ENCODE measurements at regions not wholly inside any gene's neighbourhood (a gene's known extent, or its start where the extent isn't known, plus 50 kb on each side); places are given as distances from the start of the nearest gene placed in this dataset.

GRCh38 chr17:69732272-69732918 is 317.9 kb downstream of the MAP2K6 start:
- in situ Hi-C loops (cut with HindIII; ENCODE audit: extremely low pct_ligation_motif_present, low pct_unique_long_range_greater_than_20kb) (no loop called here), intact Hi-C loops (cut with micrococcal nuclease; ENCODE audit: unreplicated experiment) (no loop called here)
- CTCF ChIA-PET (ENCODE audit: low intra/inter-chr PET ratio, low total read pairs), result no interaction called here
- no peak for ATAC-seq
- Histone ChIP-seq H3K4me2 (ENCODE audit: low read depth, low read length) (no peak overlapping the region), H3K27ac (ENCODE audit: extremely low read length, insufficient read depth, low read length) (no peak overlapping the region), H3K4me3 (replicated peaks in 1 of 3; ENCODE audit: insufficient read depth in 1 of 3, low read depth in 2 of 3, low read length in 3 of 3) (no peak overlapping the region), H2AFZ (ENCODE audit: low read length) (no peak overlapping the region), H4K20me1 (ENCODE audit: insufficient read depth, low read length) (no peaks in the 10 kb centered on the region), H3K27me3 (ENCODE audit: control insufficient read depth in 1 of 2, insufficient read depth in 2 of 2, low read length in 2 of 2) (no peaks in the 10 kb centered on the region), H3K9me3 (ENCODE audit: low read length) (peaks cover 87% of the 10 kb centered on the region), H3K4me1 (ENCODE audit: insufficient read depth, low read length) (no peaks in the 10 kb centered on the region), H3K9ac (ENCODE audit: insufficient read depth, low read depth, low read length) (no peak overlapping the region), H3K79me2 (ENCODE audit: insufficient read depth, low read length) (no peaks in the 10 kb centered on the region), H3K36me3 (replicated peaks in 1 of 2; ENCODE audit: control insufficient read depth in 1 of 2, insufficient read depth in 2 of 2, low read length in 2 of 2) (no peaks in the 10 kb centered on the region)
- 4% methylated on average over 3 of the region's 3 CpGs for WGBS (ENCODE audit: low lambda C conversion rate)
- POLR2A ChIA-PET, result no interaction called here
- BruUV-seq (replicated peaks), result no TSS peak
- no peak for DNase-seq (ENCODE audit: low spot score)
- TF ChIP-seq NFAT5 (CRISPR knock-in tag; IDR thresholded peaks at IDR 0.05), result no peak
- TF ChIP-seq HNRNPK (IDR thresholded peaks at IDR 0.05; ENCODE audit: low read depth, low read length, poor library complexity, severe bottlenecking), result no peak
- TF ChIP-seq NCOA5 (CRISPR knock-in tag; IDR thresholded peaks at IDR 0.05), result no peak
- TF ChIP-seq CBX5 (CRISPR knock-in tag; IDR thresholded peaks at IDR 0.05; ENCODE audit: borderline replicate concordance), result no peak
- FAIRE-seq, result no peak

All from HepG2 (cell line).